ENCODE measurements at regions not wholly inside any gene's neighbourhood (a gene's known extent, or its start where the extent isn't known, plus 50 kb on each side); places are given as distances from the start of the nearest gene placed in this dataset.

- TF ChIP-seq JUND (IDR thresholded peaks at IDR 0.05) (no peak), NR2F2 (IDR thresholded peaks at IDR 0.05) (no peak), CTCF (IDR thresholded peaks at IDR 0.05; ENCODE audit: low read depth, low read length, missing input control) (no peak), SP1 (IDR thresholded peaks at IDR 0.05) (no peak), YY1 (IDR thresholded peaks at IDR 0.05) (no peak), REST (IDR thresholded peaks at IDR 0.05) (no peak)
These were observed 80.1 kb downstream of the RRAGC start for GRCh38 chr1:38779491-38779890.

Measured in liver (tissue), 3 donors.